SU-DHL-6 (cell line): ENCODE measurements at regions not wholly inside any gene's neighbourhood (a gene's known extent, or its start where the extent isn't known, plus 50 kb on each side); places are given as distances from the start of the nearest gene placed in this dataset.

Source experiments
- H2AFZ ChIP-seq: fragments of 200-600 bp; sonication (generic); 2 replicates; pipeline ENCODE4 v1.6.1; 2014; ENCODE audit warnings: low read depth, mild to moderate bottlenecking, moderate library complexity, mixed read lengths, antibody characterized with exemption, low read length; ENCODE audit not compliant: severe bottlenecking
- H3F3A ChIP-seq: fragments of 200-600 bp; shearing (Covaris generic); 2 replicates; pipeline ENCODE4 v1.6.0; 2016; ENCODE audit warnings: antibody characterized with exemption, mild to moderate bottlenecking; ENCODE audit not compliant: insufficient read depth
- H3K27ac ChIP-seq: fragments of 200-600 bp; sonication (generic); 2 replicates; pipeline ENCODE4 v1.5.1; 2016; ENCODE audit warnings: low read depth, mild to moderate bottlenecking, low read length, moderate library complexity, mixed read lengths
- H3K27me3 ChIP-seq: fragments of 200-600 bp; sonication (generic), shearing (Covaris generic); 2 replicates; pipeline ENCODE4 v1.6.0; 2014; ENCODE audit warnings: mild to moderate bottlenecking, low read length
- H3K36me3 ChIP-seq: fragments of 200-600 bp; sonication (generic); 2 replicates; pipeline ENCODE4 v1.6.1; 2014; ENCODE audit warnings: mild to moderate bottlenecking, low read length, mixed read lengths
- H3K4me2 ChIP-seq: fragments of 300-600, 200-600 bp; shearing (Covaris generic), sonication (generic); 2 replicates; pipeline ENCODE4 v1.6.0; 2014; ENCODE audit warnings: low read length, low read depth, mild to moderate bottlenecking; ENCODE audit not compliant: poor library complexity, severe bottlenecking
- H3K4me3 ChIP-seq: fragments of 200-600 bp; sonication (generic); 2 replicates; pipeline ENCODE4 v1.5.1; 2014; ENCODE audit warnings: antibody characterized with exemption, low read length, mild to moderate bottlenecking, mixed read lengths; ENCODE audit not compliant: insufficient read depth, poor library complexity, severe bottlenecking
- H3K79me2 ChIP-seq: fragments of 200-600 bp; sonication (generic); 2 replicates; pipeline ENCODE4 v1.6.1; 2014; ENCODE audit warnings: mild to moderate bottlenecking, low read length, moderate library complexity; ENCODE audit not compliant: insufficient read depth
- H3K9ac ChIP-seq: fragments of 200-600 bp; sonication (generic); 2 replicates; pipeline ENCODE4 v1.7.0; 2014; ENCODE audit warnings: mild to moderate bottlenecking, low read length
- H3K9me2 ChIP-seq: fragments of 200-600 bp; sonication (generic); replicated peaks from 2 replicates; pipeline ENCODE4 v1.6.1; 2014; ENCODE audit warnings: low read length; ENCODE audit not compliant: insufficient read depth
- H3K9me3 ChIP-seq: fragments of 200-600 bp; sonication (generic); 2 replicates; pipeline ENCODE4 v1.6.1; 2014; ENCODE audit warnings: low read length, mixed read lengths; ENCODE audit not compliant: insufficient read depth
- H4K20me1 ChIP-seq: fragments of 200-600 bp; sonication (generic); 2 replicates; pipeline ENCODE4 v1.6.1; 2014; ENCODE audit warnings: low read depth, mild to moderate bottlenecking, antibody characterized with exemption, low read length, moderate library complexity, mixed read lengths
- EZH2phosphoT487 ChIP-seq: fragments of 200-600 bp; sonication (generic), shearing (Covaris generic); conservative IDR thresholded peaks from 2 replicates; pipeline ENCODE4 v1.6.1; 2018; ENCODE audit warnings: mild to moderate bottlenecking, antibody characterized with exemption, low read length, moderate library complexity, mixed read lengths
- TF ChIP-seq, protein P1 (sequence below): fragments of 200-600 bp; sonication (generic); IDR thresholded peaks from one replicate; pipeline ENCODE4 v1.5.1; 2017; ENCODE audit warnings: antibody characterized with exemption, mild to moderate bottlenecking, low read length, moderate library complexity; ENCODE audit not compliant: insufficient read depth, poor library complexity, severe bottlenecking

- H4K20me1 ChIP-seq: no peaks in the 10 kb centered on the region
- H3K27ac ChIP-seq: no peak overlapping the region
- no peaks in the 10 kb centered on the region for H3K79me2 ChIP-seq
- H3K27me3 ChIP-seq: no peaks in the 10 kb centered on the region
- no peaks in the 10 kb centered on the region for H3K36me3 ChIP-seq
- H3K4me3 ChIP-seq: no peak overlapping the region
- H2AFZ ChIP-seq: no peak overlapping the region
- H3K9me3 ChIP-seq: no peaks in the 10 kb centered on the region
- no peak for TF ChIP-seq EZH2phosphoT487
- TF ChIP-seq, protein P1, sequence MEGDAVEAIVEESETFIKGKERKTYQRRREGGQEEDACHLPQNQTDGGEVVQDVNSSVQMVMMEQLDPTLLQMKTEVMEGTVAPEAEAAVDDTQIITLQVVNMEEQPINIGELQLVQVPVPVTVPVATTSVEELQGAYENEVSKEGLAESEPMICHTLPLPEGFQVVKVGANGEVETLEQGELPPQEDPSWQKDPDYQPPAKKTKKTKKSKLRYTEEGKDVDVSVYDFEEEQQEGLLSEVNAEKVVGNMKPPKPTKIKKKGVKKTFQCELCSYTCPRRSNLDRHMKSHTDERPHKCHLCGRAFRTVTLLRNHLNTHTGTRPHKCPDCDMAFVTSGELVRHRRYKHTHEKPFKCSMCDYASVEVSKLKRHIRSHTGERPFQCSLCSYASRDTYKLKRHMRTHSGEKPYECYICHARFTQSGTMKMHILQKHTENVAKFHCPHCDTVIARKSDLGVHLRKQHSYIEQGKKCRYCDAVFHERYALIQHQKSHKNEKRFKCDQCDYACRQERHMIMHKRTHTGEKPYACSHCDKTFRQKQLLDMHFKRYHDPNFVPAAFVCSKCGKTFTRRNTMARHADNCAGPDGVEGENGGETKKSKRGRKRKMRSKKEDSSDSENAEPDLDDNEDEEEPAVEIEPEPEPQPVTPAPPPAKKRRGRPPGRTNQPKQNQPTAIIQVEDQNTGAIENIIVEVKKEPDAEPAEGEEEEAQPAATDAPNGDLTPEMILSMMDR: no peak
- H3K4me2 ChIP-seq: no peak overlapping the region
- no peaks in the 10 kb centered on the region for H3K9me2 ChIP-seq
- no peak overlapping the region for H3K9ac ChIP-seq
- H3F3A ChIP-seq: no peaks in the 10 kb centered on the region
Observed at GRCh38 chr4:140300271-140300970, 73.0 kb upstream of the SCOC start.

DNA sequence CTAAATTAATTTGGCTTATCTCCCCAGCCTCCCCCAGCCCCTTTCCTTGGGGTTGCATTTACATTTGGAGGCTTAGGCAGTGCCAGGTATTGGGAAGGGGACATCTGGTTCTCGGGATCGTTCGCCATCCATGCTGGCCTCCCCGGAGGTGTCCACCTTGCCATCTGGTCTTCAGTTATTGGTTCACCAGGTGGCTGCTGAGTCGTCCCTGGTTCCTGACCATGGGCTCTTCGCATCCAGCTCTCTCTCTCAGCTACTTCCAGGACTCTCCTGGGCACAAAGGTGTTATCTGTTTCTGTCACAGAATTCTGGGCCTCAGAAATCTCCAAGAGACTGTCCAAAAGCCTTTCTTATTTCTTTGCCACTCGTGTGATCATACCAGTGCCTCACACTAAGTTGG, 75.4 kb upstream of the SCOC start:
- H3K4me3 ChIP-seq: no peak overlapping the region
- no peak overlapping the region for H3K4me2 ChIP-seq
- no peaks in the 10 kb centered on the region for H3K9me3 ChIP-seq
- H3K9ac ChIP-seq: no peak overlapping the region
- no peaks in the 10 kb centered on the region for H3K27me3 ChIP-seq
- TF ChIP-seq, protein P1: no peak
- TF ChIP-seq EZH2phosphoT487: no peak
- no peak overlapping the region for H3K27ac ChIP-seq
- H2AFZ ChIP-seq: no peak overlapping the region
- H3F3A ChIP-seq: no peaks in the 10 kb centered on the region
- H3K9me2 ChIP-seq: no peaks in the 10 kb centered on the region
- H4K20me1 ChIP-seq: no peaks in the 10 kb centered on the region
- H3K36me3 ChIP-seq: no peaks in the 10 kb centered on the region
- no peaks in the 10 kb centered on the region for H3K79me2 ChIP-seq

GRCh38 chr4:140297221-140297570, 76.2 kb upstream of the SCOC start:
- Histone ChIP-seq H3K4me2 (no peak overlapping the region), H2AFZ (no peak overlapping the region), H3K27me3 (no peaks in the 10 kb centered on the region)

More at GRCh38 chr4:140297221-140297570, 76.2 kb upstream of the SCOC start:
- Histone ChIP-seq H3K4me3 (no peak overlapping the region), H3K9ac (no peak overlapping the region), H4K20me1 (no peaks in the 10 kb centered on the region), H3F3A (no peaks in the 10 kb centered on the region), H3K9me3 (no peaks in the 10 kb centered on the region), H3K9me2 (no peaks in the 10 kb centered on the region), H3K79me2 (no peaks in the 10 kb centered on the region), H3K36me3 (no peaks in the 10 kb centered on the region), H3K27ac (no peak overlapping the region)
- TF ChIP-seq, protein P1: no peak
- no peak for TF ChIP-seq EZH2phosphoT487
